ENCODE measurements at regions not wholly inside any gene's neighbourhood (a gene's known extent, or its start where the extent isn't known, plus 50 kb on each side); places are given as distances from the start of the nearest gene placed in this dataset.

DNA sequence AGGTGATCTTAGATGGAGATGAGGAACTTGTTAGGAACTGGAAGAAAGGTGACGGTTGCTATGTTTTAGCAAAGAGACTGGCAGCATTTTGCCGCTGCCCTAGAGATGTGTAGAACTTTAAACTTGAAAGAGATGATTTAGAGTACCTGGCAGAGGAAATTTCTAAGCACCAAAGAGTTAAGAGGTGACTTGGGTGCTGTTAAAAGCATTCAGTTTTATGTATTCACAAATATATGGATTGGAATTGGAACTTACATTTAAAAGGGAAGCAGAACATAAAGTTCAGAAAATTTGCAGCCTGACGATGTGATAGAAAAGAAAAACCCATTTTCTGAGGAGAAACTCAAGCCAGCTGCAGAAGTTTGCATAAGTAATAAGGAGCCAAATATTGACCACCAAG, 176.3 kb downstream of the MOXD1 start:
- TF ChIP-seq YY1 (IDR thresholded peaks at IDR 0.05; ENCODE audit: insufficient read depth, insufficient read length): no peak
- TF ChIP-seq SUZ12 (IDR thresholded peaks at IDR 0.05; ENCODE audit: extremely low read depth, insufficient read depth, insufficient read length): no peak
- no peak for TF ChIP-seq ZNF274 (IDR thresholded peaks at IDR 0.05; ENCODE audit: low read depth, low read length)
